CD4-positive, alpha-beta T cell (primary cell): ENCODE measurements at regions not wholly inside any gene's neighbourhood (a gene's known extent, or its start where the extent isn't known, plus 50 kb on each side); places are given as distances from the start of the nearest gene placed in this dataset.
"Not testable (repeated sequence)": the region's sequence is repeated elsewhere in the genome, so short reads cannot be mapped to it uniquely, and the experiment has no call there.

Source experiments
- ATAC-seq: fragments of 200-7000 bp; cut with Tn5 transposase; one replicate; pipeline ENCODE4 v1.10.0; 2022; ENCODE audit warnings: mild to moderate bottlenecking; ENCODE audit not compliant: poor library complexity
- CTCF ChIA-PET: fragments of 350-600 bp; sonication (Branson Sonifier 250); formaldehyde crosslinking; loops from one replicate; lab custom pipeline; 2021; ENCODE audit warnings: antibody characterized with exemption, inconsistent platforms; lab: Charles Lee
- POLR2A ChIA-PET: fragments of 350-600 bp; sonication (Branson Sonifier 250); formaldehyde crosslinking; loops from one replicate; lab custom pipeline; 2021; ENCODE audit warnings: antibody characterized with exemption, inconsistent platforms; lab: Charles Lee
- DNase-seq, 14 experiments: peaks; one replicate each; pipeline ENCODE4 v3.0.0-alpha.2; 2013 to 2020; ENCODE audit warnings: mixed read lengths in 2 of 14
- H3K27ac ChIP-seq, 2 donors: one replicate each; pipeline versions ENCODE4 v1.5.1 to v1.7.0; 2013; ENCODE audit warnings: low read length in 2 of 2, low read depth in 1 of 2, mild to moderate bottlenecking in 1 of 2
- H3K27me3 ChIP-seq, 2 experiments: 1 replicate in 1 of 2; 2 replicates in 1 of 2; pipeline versions ENCODE4 v1.6.1 to v1.7.0; 2013; ENCODE audit warnings: low read length in 2 of 2, control low read depth in 1 of 2, mild to moderate bottlenecking in 1 of 2, moderate library complexity in 1 of 2; ENCODE audit not compliant: insufficient read depth in 2 of 2, control insufficient read depth in 1 of 2
- H3K36me3 ChIP-seq: one replicate; pipeline ENCODE4 v1.6.1; 2013; ENCODE audit warnings: low read length, control low read depth; ENCODE audit not compliant: insufficient read depth
- H3K4me1 ChIP-seq: one replicate; pipeline ENCODE4 v1.6.1; 2013; ENCODE audit warnings: low read length, control low read depth; ENCODE audit not compliant: insufficient read depth
- H3K4me3 ChIP-seq: one replicate; pipeline ENCODE4 v1.5.1; 2013; ENCODE audit warnings: mild to moderate bottlenecking, low read length, moderate library complexity
- H3K9me3 ChIP-seq, 2 experiments: 1 replicate in 1 of 2; 2 replicates in 1 of 2; pipeline versions ENCODE4 v1.6.1 to v1.7.0; 2013; ENCODE audit warnings: low read length in 2 of 2, mild to moderate bottlenecking in 2 of 2, control low read depth in 1 of 2, moderate library complexity in 1 of 2; ENCODE audit not compliant: control insufficient read depth in 1 of 2, insufficient read depth in 1 of 2
- H3K27ac Mint-ChIP-seq: one replicate; pipeline ENCODE4 v1.8.0; 2020; ENCODE audit warnings: mixed read lengths
- H3K27me3 Mint-ChIP-seq: one replicate; pipeline ENCODE4 v1.8.0; 2021; ENCODE audit warnings: mixed read lengths
- H3K36me3 Mint-ChIP-seq: one replicate; pipeline ENCODE4 v1.8.0; 2021; ENCODE audit warnings: low read depth, mixed read lengths
- H3K4me1 Mint-ChIP-seq: one replicate; pipeline ENCODE4 v1.8.0; 2021; ENCODE audit warnings: low read depth, mixed read lengths
- H3K4me3 Mint-ChIP-seq: one replicate; pipeline ENCODE4 v1.8.0; 2020; ENCODE audit warnings: mild to moderate bottlenecking, mixed read lengths
- H3K9me3 Mint-ChIP-seq: one replicate; pipeline ENCODE4 v1.8.0; 2020; ENCODE audit warnings: mixed read lengths
- CTCF ChIP-seq: fragments of 200-600 bp; IDR thresholded peaks from one replicate; pipeline ENCODE4 v1.8.0; 2022; ENCODE audit warnings: antibody characterized with exemption, mild to moderate bottlenecking
- intact Hi-C, 2 experiments: fragments of 100-400 bp; cut with DNase I in 1 of 2; cut with micrococcal nuclease in 1 of 2; formaldehyde crosslinking; loops; one replicate each; pipeline versions ENCODE4 v1.15.1 to v1.9.0; 2023 to 2025; cut with DNase I, micrococcal nuclease

- H3K36me3 ChIP-seq, result no peaks in the 10 kb centered on the region
- Mint-ChIP-seq H3K27me3 (no peaks in the 10 kb centered on the region), H3K36me3 (no peaks in the 10 kb centered on the region), H3K4me1 (no peaks in the 10 kb centered on the region), H3K4me3 (no peak overlapping the region), H3K9me3 (peaks cover 2% of the 10 kb centered on the region), H3K27ac (no peak overlapping the region)
- ChIA-PET CTCF (no interaction called here), POLR2A (no interaction called here)
- intact Hi-C loops, result no loop called here
- H3K27ac ChIP-seq, result no peak overlapping the region
- TF ChIP-seq CTCF, result no peak
- no peaks in the 10 kb centered on the region for H3K4me1 ChIP-seq
- H3K27me3 ChIP-seq, result no peaks in the 10 kb centered on the region
- no peaks in the 10 kb centered on the region for H3K9me3 ChIP-seq
- ATAC-seq (no peak), DNase-seq (no peak)
- H3K4me3 ChIP-seq, result no peak overlapping the region
Observed at GRCh38 chr11:50088231-50088630, 55.6 kb downstream of the OR4C45 start.

- H3K9me3 Mint-ChIP-seq, result peaks cover 8% of the 10 kb centered on the region
- no peak overlapping the region for H3K27ac ChIP-seq
- peaks cover 0 to 8% of the 10 kb centered on the region in 2 experiments for H3K9me3 ChIP-seq
- no peaks in the 10 kb centered on the region for H3K4me1 Mint-ChIP-seq
- H3K36me3 ChIP-seq, result no peaks in the 10 kb centered on the region
- no peaks in the 10 kb centered on the region for H3K36me3 Mint-ChIP-seq
- ChIA-PET POLR2A (no interaction called here), CTCF (no interaction called here)
- DNase-seq (no peak), ATAC-seq (no peak)
- H3K4me1 ChIP-seq, result no peaks in the 10 kb centered on the region
- H3K27me3 Mint-ChIP-seq, result no peaks in the 10 kb centered on the region
- no peak overlapping the region for H3K4me3 ChIP-seq
- H3K27ac Mint-ChIP-seq, result no peak overlapping the region
- no peaks in the 10 kb centered on the region for H3K27me3 ChIP-seq
- no peak overlapping the region for H3K4me3 Mint-ChIP-seq
- TF ChIP-seq CTCF, result no peak
- intact Hi-C loops, result no loop called here
Observed at GRCh38 chr11:50098186-50098725, 65.6 kb downstream of the OR4C45 start.

- ATAC-seq, result no peak
- H3K4me3 ChIP-seq, result no peak overlapping the region
- DNase-seq, result no peak
- intact Hi-C loops, result no loop called here
- no peaks in the 10 kb centered on the region for H3K27me3 ChIP-seq
- H3K27ac Mint-ChIP-seq, result no peak overlapping the region
- no peaks in the 10 kb centered on the region for H3K4me1 ChIP-seq
- no peaks in the 10 kb centered on the region for H3K36me3 Mint-ChIP-seq
- no peak overlapping the region for H3K4me3 Mint-ChIP-seq
- H3K27me3 Mint-ChIP-seq, result no peaks in the 10 kb centered on the region
- ChIA-PET POLR2A (no interaction called here), CTCF (no interaction called here)
- H3K9me3 ChIP-seq, result peaks cover 0 to 16% of the 10 kb centered on the region in 2 experiments
- no peaks in the 10 kb centered on the region for H3K36me3 ChIP-seq
- H3K9me3 Mint-ChIP-seq, result peaks cover 6% of the 10 kb centered on the region
- no peak for TF ChIP-seq CTCF
- no peak overlapping the region for H3K27ac ChIP-seq
- H3K4me1 Mint-ChIP-seq, result no peaks in the 10 kb centered on the region
Observed at GRCh38 chr11:50102916-50103315, 70.2 kb downstream of the OR4C45 start.

GRCh38 chr11:50140686-50141085, 108.0 kb downstream of the OR4C45 start:
- H3K4me3 Mint-ChIP-seq, H3K27ac ChIP-seq, H3K27ac Mint-ChIP-seq, ATAC-seq, H3K36me3 ChIP-seq, H3K4me1 Mint-ChIP-seq, H3K36me3 Mint-ChIP-seq, CTCF ChIA-PET, POLR2A ChIA-PET, DNase-seq, H3K4me3 ChIP-seq, H3K4me1 ChIP-seq, H3K27me3 ChIP-seq, H3K27me3 Mint-ChIP-seq, H3K9me3 ChIP-seq, intact Hi-C loops: not testable (repeated sequence)
- H3K9me3 Mint-ChIP-seq, result peaks cover 17% of the 10 kb centered on the region

GRCh38 chr11:50146308-50146707, 113.6 kb downstream of the OR4C45 start:
- DNase-seq, H3K27me3 Mint-ChIP-seq, intact Hi-C loops, H3K4me3 Mint-ChIP-seq, H3K4me1 Mint-ChIP-seq, POLR2A ChIA-PET, H3K36me3 Mint-ChIP-seq, H3K4me1 ChIP-seq, CTCF ChIA-PET, ATAC-seq, H3K27me3 ChIP-seq, H3K27ac Mint-ChIP-seq, H3K27ac ChIP-seq, H3K4me3 ChIP-seq, H3K36me3 ChIP-seq: not testable (repeated sequence)
- H3K9me3 Mint-ChIP-seq, result peaks cover 24% of the 10 kb centered on the region
- peaks cover 0 to 14% of the 10 kb centered on the region in 2 experiments for H3K9me3 ChIP-seq
